Stimulated activated CD4-positive, alpha-beta T cell treated with anti-CD3 and anti-CD28 coated beads, Interleukin-2, amount 100 ng/mL, for 48 hours (primary cell): ENCODE measurements at regions not wholly inside any gene's neighbourhood (a gene's known extent, or its start where the extent isn't known, plus 50 kb on each side); places are given as distances from the start of the nearest gene placed in this dataset.

Experiments
- DNase-seq, 2 donors: peaks; one replicate each; pipeline ENCODE4 v3.0.0-alpha.2; 2020

GRCh38 chr7:21099432-21099831 lies 312.7 kb upstream of the SP8 start:
- DNase-seq, result no peak

GRCh38 chr7:21099955-21100354 lies 313.3 kb upstream of the SP8 start:
- no peak for DNase-seq

- no peak for DNase-seq
Measured at GRCh38 chr7:21101541-21101940, 314.9 kb upstream of the SP8 start.

- no peak for DNase-seq
Measured at GRCh38 chr7:21103426-21104123, 316.9 kb upstream of the SP8 start.

- DNase-seq, result no peak
Measured at GRCh38 chr7:21104124-21104500, 317.4 kb upstream of the SP8 start.

- DNase-seq, result no peak
Measured at GRCh38 chr7:21106296-21106732, 319.6 kb upstream of the SP8 start.

- no peak for DNase-seq
Measured at GRCh38 chr7:21107101-21107500, 320.4 kb upstream of the SP8 start.

- no peak for DNase-seq
Measured at GRCh38 chr7:21108182-21108581, 319.7 kb upstream of the SP4 start.

- no peak for DNase-seq
Measured at GRCh38 chr7:21113609-21114415, 314.1 kb upstream of the SP4 start.

GRCh38 chr7:21123586-21123985 lies 304.3 kb upstream of the SP4 start:
- DNase-seq, result no peak

- no peak for DNase-seq
Measured at GRCh38 chr7:21125297-21125696, 302.6 kb upstream of the SP4 start.

- no peak for DNase-seq
Measured at GRCh38 chr7:21128062-21128817, 299.6 kb upstream of the SP4 start.

- no peak for DNase-seq
Measured at GRCh38 chr7:21131897-21132296, 296.0 kb upstream of the SP4 start.

GRCh38 chr7:21134631-21135030 lies 293.3 kb upstream of the SP4 start:
- DNase-seq, result no peak

GRCh38 chr7:21135437-21135836 lies 292.4 kb upstream of the SP4 start:
- no peak for DNase-seq

- DNase-seq, result no peak
Measured at GRCh38 chr7:21137640-21138039, 290.2 kb upstream of the SP4 start.

- no peak for DNase-seq
Measured at GRCh38 chr7:21140622-21141021, 287.3 kb upstream of the SP4 start.

- no peak for DNase-seq
Measured at GRCh38 chr7:21141476-21141875, 286.4 kb upstream of the SP4 start.

GRCh38 chr7:21142081-21142480 lies 285.8 kb upstream of the SP4 start:
- no peak for DNase-seq

- DNase-seq, result no peak
Measured at GRCh38 chr7:21146642-21147423, 281.1 kb upstream of the SP4 start.

GRCh38 chr7:21149809-21150208 lies 278.1 kb upstream of the SP4 start:
- DNase-seq, result no peak

GRCh38 chr7:21154614-21155013 lies 273.3 kb upstream of the SP4 start:
- DNase-seq, result no peak

- DNase-seq, result no peak
Measured at GRCh38 chr7:21159506-21159905, 268.4 kb upstream of the SP4 start.
